Activated CD8-positive, alpha-beta memory T cell treated with anti-CD3 and anti-CD28 coated beads for 36 hours (primary cell): ENCODE measurements at regions not wholly inside any gene's neighbourhood (a gene's known extent, or its start where the extent isn't known, plus 50 kb on each side); places are given as distances from the start of the nearest gene placed in this dataset.
"Not testable (repeated sequence)": the region's sequence is repeated elsewhere in the genome, so short reads cannot be mapped to it uniquely, and the experiment has no call there.

Source experiments
- CTCF ChIA-PET: fragments of 350-600 bp; sonication (Branson Sonifier 250); formaldehyde crosslinking; loops from one replicate; lab custom pipeline; 2021; ENCODE audit warnings: antibody characterized with exemption; lab: Charles Lee
- POLR2A ChIA-PET: fragments of 350-600 bp; sonication (Branson Sonifier 250); formaldehyde crosslinking; loops from one replicate; lab custom pipeline; 2021; ENCODE audit warnings: antibody characterized with exemption; lab: Charles Lee

- CTCF ChIA-PET = no interaction called here
- POLR2A ChIA-PET = no interaction called here
Observed at GRCh38 chr1:74935446-74935845, 198.7 kb upstream of the LHX8 start.

- ChIA-PET CTCF (no interaction called here), POLR2A (no interaction called here)
Observed at GRCh38 chr1:74937176-74937575, 197.0 kb upstream of the LHX8 start.

DNA sequence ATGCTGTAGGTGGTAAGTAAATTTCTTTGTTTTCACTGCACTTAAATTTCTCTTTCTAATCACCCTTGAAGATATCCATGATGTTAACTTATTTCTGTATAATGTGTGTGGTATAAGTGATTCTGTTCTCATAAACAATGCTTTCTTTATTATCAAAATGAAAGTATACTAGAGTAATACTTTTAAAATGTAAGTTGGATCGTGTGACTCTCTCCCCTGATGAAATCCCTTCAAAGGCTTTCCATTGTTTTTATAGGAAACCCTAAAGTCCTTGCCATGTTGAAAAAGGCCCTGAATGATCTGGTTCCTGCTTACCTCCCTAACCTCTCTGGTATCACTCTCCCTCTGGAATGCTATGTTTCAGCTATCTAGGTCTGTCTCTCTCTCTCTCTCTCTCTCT, 191.1 kb upstream of the LHX8 start:
- ChIA-PET POLR2A (no interaction called here), CTCF (no interaction called here)

GRCh38 chr1:74946388-74946787, 187.8 kb upstream of the LHX8 start:
- CTCF ChIA-PET = no interaction called here

DNA sequence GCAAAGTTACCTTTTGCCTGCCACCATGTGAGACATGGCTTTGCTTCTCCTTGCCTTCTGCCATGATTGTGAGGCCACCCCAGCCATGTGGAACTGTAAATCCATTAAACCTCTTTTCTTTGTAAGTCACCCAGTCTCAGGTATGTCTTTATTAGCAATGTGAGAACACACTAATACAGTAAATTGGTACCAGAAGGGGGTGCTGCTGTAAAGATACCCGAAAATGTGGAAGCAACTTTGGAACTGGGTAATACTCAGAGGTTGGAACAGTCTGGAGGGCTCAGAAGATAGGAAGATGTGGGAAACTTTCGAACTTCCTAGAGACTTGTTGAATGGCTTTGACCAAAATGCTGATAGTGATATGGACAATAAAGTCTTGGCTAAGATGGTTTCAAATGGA, 184.8 kb upstream of the LHX8 start:
- POLR2A ChIA-PET, CTCF ChIA-PET: not testable (repeated sequence)

More at GRCh38 chr1:74946388-74946787, 187.8 kb upstream of the LHX8 start:
- POLR2A ChIA-PET = no interaction called here

DNA sequence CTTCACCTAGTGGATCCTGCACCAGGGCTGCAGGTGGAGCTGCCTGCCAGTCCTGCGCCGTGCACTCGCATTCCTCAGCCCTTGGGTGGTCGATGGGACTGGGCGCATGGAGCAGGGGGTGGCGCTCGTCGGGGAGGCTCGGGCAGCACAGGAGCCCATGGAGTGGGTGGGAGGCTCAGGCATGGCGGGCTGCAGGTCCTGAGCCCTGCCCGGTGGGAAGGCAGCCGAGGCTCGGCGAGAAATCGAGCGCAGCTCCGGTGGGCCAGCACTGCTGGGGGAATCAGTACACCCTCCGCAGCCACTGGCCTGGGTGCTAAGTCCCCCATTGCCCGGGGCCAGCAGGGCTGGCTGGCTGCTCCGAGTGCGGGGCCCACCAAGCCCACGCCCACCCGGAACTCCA, 182.2 kb upstream of the LHX8 start:
- POLR2A ChIA-PET, CTCF ChIA-PET: not testable (repeated sequence)

DNA sequence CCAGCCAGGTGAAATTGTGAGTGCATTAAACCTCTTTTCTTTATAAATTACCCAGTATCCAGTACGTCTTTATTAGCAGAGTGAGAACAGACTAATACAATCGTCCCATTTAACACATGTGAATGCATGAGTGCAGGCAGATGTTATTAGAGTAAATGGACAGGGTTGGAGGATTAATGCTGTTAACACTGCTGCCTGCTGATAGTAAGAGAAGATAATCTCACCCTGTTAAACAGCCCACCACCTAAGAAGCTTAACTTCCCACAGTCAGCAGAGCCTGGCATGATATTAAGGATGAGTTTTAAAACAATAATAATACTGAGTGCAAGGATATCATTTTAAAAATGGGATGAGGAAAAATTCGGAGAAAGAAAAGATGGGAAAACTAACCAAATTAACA, 181.4 kb upstream of the LHX8 start:
- CTCF ChIA-PET = no interaction called here
- POLR2A ChIA-PET = interaction anchor here (0.6 kb wide), 1 partner anchor 174 kb away, joined by 3 read pairs; no protein-coding TSS in a partner anchor

DNA sequence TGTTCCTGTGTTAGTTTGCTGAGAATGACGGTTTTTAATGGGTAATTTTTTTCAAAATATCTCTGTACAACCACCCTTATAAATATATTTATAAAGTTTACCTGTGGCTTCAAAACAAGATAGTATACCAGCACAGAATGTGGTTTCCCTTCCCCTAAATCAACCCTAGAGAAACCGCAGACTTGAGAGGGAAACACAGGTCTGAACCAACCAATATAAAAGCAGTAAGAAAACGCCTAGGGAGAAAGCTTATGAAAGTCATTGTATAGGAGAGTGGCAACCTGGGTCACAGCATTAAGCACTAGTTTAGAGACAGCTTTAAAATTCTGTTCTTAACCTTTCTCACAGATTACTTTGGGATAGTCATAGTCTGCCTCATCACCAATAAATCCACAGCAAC, 180.6 kb upstream of the LHX8 start:
- POLR2A ChIA-PET = interaction anchor here (0.6 kb wide), 1 partner anchor 173 kb away, joined by 3 read pairs; no protein-coding TSS in a partner anchor
- CTCF ChIA-PET = no interaction called here

- CTCF ChIA-PET = no interaction called here
Observed at GRCh38 chr1:74963120-74963519, 171.1 kb upstream of the LHX8 start.

GRCh38 chr1:74964508-74965102, 169.6 kb upstream of the LHX8 start:
- ChIA-PET POLR2A (no interaction called here), CTCF (interaction anchor here (0.6 kb wide), 1 partner anchor 29 kb away, joined by 3 read pairs; no protein-coding TSS in a partner anchor)

More at GRCh38 chr1:74963120-74963519, 171.1 kb upstream of the LHX8 start:
- POLR2A ChIA-PET = no interaction called here

DNA sequence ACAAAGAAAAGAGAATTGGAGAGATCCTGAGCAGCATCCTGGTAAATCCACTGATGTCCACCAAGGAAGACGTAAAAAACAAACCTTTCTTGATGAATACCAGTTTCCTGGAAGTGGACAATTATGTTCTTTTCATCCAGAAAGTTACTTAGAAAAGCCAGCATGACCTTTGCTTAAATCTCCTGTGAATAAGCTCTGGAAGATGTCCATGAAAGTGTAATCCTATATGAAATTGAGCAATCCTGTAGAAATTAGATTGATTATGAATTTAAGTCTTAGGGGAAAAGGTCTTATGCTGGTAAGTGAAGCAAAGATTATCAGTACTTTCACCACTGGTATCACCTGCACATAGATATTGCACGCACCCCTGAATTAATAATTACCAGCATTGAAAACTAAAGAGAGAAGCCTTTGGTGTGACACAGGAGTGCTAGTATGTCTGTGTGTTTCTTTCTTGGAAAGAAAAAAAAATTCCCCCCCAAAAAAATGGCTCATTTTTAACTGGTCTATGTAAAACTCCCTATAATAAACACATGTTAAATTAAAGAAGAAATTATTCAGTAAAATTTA, 164.5 kb upstream of the LHX8 start:
- ChIA-PET CTCF (no interaction called here), POLR2A (no interaction called here)

- ChIA-PET POLR2A (no interaction called here), CTCF (interaction anchor here (0.6 kb wide), 1 partner anchor 581 kb away, joined by 4 read pairs; no protein-coding TSS in a partner anchor)
Observed at GRCh38 chr1:74971982-74972381, 162.2 kb upstream of the LHX8 start.

DNA sequence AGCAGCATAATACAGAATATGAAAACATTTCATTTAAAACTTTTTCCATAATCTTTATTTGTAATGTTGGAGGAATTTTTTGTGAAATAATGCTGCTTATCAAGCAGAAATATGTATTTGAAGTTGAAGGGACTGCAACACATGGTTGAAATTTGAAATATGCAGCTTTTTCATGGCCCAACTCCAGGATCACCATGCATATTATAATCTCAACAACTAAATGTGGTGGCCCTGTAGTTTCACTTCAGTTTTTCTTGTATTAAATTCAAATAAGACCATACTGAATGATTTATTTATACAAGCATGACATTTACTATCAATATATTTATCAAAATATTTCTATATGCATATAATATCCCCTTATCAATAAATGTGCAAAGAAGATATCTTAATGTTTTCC, 157.7 kb upstream of the LHX8 start:
- POLR2A ChIA-PET = interaction anchor here (0.6 kb wide), 1 partner anchor 135 kb away, joined by 4 read pairs; no protein-coding TSS in a partner anchor

DNA sequence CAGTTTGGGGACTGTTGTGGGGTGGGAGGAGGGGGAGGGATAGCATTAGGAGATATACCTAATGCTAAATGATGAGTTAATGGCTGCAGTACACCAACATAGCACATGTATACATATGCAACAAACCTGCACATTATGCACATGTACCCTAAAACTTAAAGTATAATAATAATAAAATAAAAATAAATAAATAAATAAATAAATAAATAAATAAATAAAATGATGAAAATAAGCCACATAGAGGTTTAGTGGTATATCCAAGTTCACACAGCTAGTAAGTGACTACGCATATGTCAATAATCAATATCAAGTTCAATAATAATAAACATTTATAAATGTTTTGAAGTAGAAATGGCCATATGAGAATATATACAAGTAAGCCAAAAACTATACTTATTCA, 141.7 kb upstream of the LHX8 start:
- CTCF ChIA-PET, POLR2A ChIA-PET: not testable (repeated sequence)

More for the DNA sequence above, 157.7 kb upstream of the LHX8 start:
- CTCF ChIA-PET = no interaction called here

DNA sequence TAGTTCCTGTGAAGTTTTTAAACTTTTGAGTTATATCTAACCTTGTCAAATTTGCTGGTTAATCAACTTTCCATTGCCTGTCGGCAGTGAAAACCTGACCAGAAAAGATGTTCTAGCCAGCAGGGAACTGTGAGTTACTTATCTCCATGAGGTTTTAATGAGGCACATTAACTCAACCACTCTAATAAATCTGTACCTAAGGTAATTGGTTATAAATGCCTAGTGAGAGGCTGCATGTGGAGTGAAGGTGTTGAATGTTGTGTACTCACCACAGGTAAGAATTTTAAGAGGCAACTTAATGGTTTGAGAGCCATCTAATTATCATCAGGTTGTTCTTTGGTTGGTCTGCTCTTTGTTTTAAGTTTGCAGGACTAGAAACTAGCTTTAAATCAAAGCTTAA, 138.4 kb upstream of the LHX8 start:
- ChIA-PET CTCF (no interaction called here), POLR2A (no interaction called here)

- CTCF ChIA-PET = no interaction called here
Observed at GRCh38 chr1:75010547-75010946, 123.6 kb upstream of the LHX8 start.

GRCh38 chr1:75014250-75014649, 119.9 kb upstream of the LHX8 start:
- ChIA-PET CTCF (no interaction called here), POLR2A (no interaction called here)

More at GRCh38 chr1:75010547-75010946, 123.6 kb upstream of the LHX8 start:
- POLR2A ChIA-PET = no interaction called here

GRCh38 chr1:75023005-75023404, 111.2 kb upstream of the LHX8 start:
- ChIA-PET CTCF (no interaction called here), POLR2A (no interaction called here)

DNA sequence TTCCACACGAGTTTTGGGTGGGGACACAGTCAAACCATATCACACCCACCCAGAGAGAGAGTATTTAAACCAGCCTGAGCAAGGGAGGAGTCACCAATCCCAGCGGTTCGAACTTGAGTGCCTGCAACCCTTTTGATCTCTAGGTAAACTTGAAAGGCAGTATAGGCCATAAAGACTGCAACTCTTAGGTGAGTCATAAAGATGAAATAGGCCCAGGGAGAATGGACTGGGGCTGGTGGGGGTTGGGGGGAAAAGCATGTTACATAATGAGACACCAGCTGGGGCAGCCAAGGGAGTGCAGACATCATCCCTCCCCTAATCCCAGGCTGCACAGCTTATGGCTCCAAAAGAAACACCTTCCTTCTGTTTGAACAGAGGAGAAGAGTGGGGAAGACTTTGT, 99.8 kb upstream of the LHX8 start:
- ChIA-PET CTCF (no interaction called here), POLR2A (no interaction called here)

- ChIA-PET CTCF (no interaction called here), POLR2A (no interaction called here)
Observed at GRCh38 chr1:75035536-75035935, 98.7 kb upstream of the LHX8 start.

- ChIA-PET POLR2A (no interaction called here), CTCF (no interaction called here)
Observed at GRCh38 chr1:75053207-75053606, 81.0 kb upstream of the LHX8 start.
